ENCODE measurements at regions not wholly inside any gene's neighbourhood (a gene's known extent, or its start where the extent isn't known, plus 50 kb on each side); places are given as distances from the start of the nearest gene placed in this dataset.

- peak; percentile 55 for ATAC-seq
- TF ChIP-seq ZNF70 (CRISPR knock-in tag; IDR thresholded peaks at IDR 0.05) (no peak), PPARA (CRISPR knock-in tag; IDR thresholded peaks at IDR 0.05; ENCODE audit: borderline replicate concordance) (no peak), OSR1 (CRISPR knock-in tag; IDR thresholded peaks at IDR 0.05) (no peak), ZNF565 (CRISPR knock-in tag; conservative IDR thresholded peaks at IDR 0.05; ENCODE audit: low read depth) (no peak), ISL1 (CRISPR knock-in tag; IDR thresholded peaks at IDR 0.05) (peak; percentile 50), ARNTL (CRISPR knock-in tag; IDR thresholded peaks at IDR 0.05; ENCODE audit: borderline replicate concordance, low read depth) (no peak), TCF4 (CRISPR knock-in tag; IDR thresholded peaks at IDR 0.05; ENCODE audit: borderline replicate concordance) (no peak), ZFP3 (CRISPR knock-in tag; IDR thresholded peaks at IDR 0.05) (no peak)
Observed at GRCh38 chr17:33390479-33391176, 97.5 kb upstream of the ASIC2 start.

GRCh38 chr17:33396818-33397217 is 103.7 kb upstream of the ASIC2 start:
- TF ChIP-seq GLIS3 (CRISPR knock-in tag; IDR thresholded peaks at IDR 0.05) (no peak), SNAI2 (CRISPR knock-in tag; IDR thresholded peaks at IDR 0.05) (no peak), CSRNP3 (CRISPR knock-in tag; IDR thresholded peaks at IDR 0.05) (no peak), ARNTL (CRISPR knock-in tag; IDR thresholded peaks at IDR 0.05; ENCODE audit: borderline replicate concordance, low read depth) (no peak)
- ATAC-seq: no peak

GRCh38 chr17:33398386-33398785 is 105.3 kb upstream of the ASIC2 start:
- no peak for TF ChIP-seq CSDC2 (CRISPR knock-in tag; IDR thresholded peaks at IDR 0.05)
- no peak for TF ChIP-seq RARB (CRISPR knock-in tag; IDR thresholded peaks at IDR 0.05)
- no peak for TF ChIP-seq BACH2 (CRISPR knock-in tag; IDR thresholded peaks at IDR 0.05; ENCODE audit: borderline replicate concordance)
- TF ChIP-seq TOX (CRISPR knock-in tag; IDR thresholded peaks at IDR 0.05; ENCODE audit: borderline replicate concordance): no peak
- no peak for TF ChIP-seq ZNF8 (CRISPR knock-in tag; IDR thresholded peaks at IDR 0.05)
- TF ChIP-seq PATZ1 (CRISPR knock-in tag; IDR thresholded peaks at IDR 0.05; ENCODE audit: borderline replicate concordance): no peak
- no peak for TF ChIP-seq TCF4 (CRISPR knock-in tag; IDR thresholded peaks at IDR 0.05; ENCODE audit: borderline replicate concordance)
- TF ChIP-seq ESRRG (CRISPR knock-in tag; IDR thresholded peaks at IDR 0.05): no peak
- no peak for TF ChIP-seq ISL1 (CRISPR knock-in tag; IDR thresholded peaks at IDR 0.05)
- no peak for TF ChIP-seq OSR1 (CRISPR knock-in tag; IDR thresholded peaks at IDR 0.05)
- no peak for TF ChIP-seq CREB5 (CRISPR knock-in tag; IDR thresholded peaks at IDR 0.05; ENCODE audit: low read depth)
- TF ChIP-seq POU6F1 (CRISPR knock-in tag; IDR thresholded peaks at IDR 0.05; ENCODE audit: borderline replicate concordance, low read depth): no peak
- ATAC-seq: no peak

- no peak for ATAC-seq
- TF ChIP-seq OSR1 (CRISPR knock-in tag; IDR thresholded peaks at IDR 0.05) (no peak), ZNF70 (CRISPR knock-in tag; IDR thresholded peaks at IDR 0.05) (no peak), PATZ1 (CRISPR knock-in tag; IDR thresholded peaks at IDR 0.05; ENCODE audit: borderline replicate concordance) (no peak), ZNF565 (CRISPR knock-in tag; conservative IDR thresholded peaks at IDR 0.05; ENCODE audit: low read depth) (no peak), ZFP30 (CRISPR knock-in tag; IDR thresholded peaks at IDR 0.05) (no peak), CREB5 (CRISPR knock-in tag; IDR thresholded peaks at IDR 0.05; ENCODE audit: low read depth) (no peak), PPARA (CRISPR knock-in tag; IDR thresholded peaks at IDR 0.05; ENCODE audit: borderline replicate concordance) (no peak), CSDC2 (CRISPR knock-in tag; IDR thresholded peaks at IDR 0.05) (no peak), CSRNP3 (CRISPR knock-in tag; IDR thresholded peaks at IDR 0.05) (no peak), ISL1 (CRISPR knock-in tag; IDR thresholded peaks at IDR 0.05) (no peak), GLIS3 (CRISPR knock-in tag; IDR thresholded peaks at IDR 0.05) (no peak), POU6F1 (CRISPR knock-in tag; IDR thresholded peaks at IDR 0.05; ENCODE audit: borderline replicate concordance, low read depth) (no peak), ZC3H10 (CRISPR knock-in tag; IDR thresholded peaks at IDR 0.05) (no peak)
Observed at GRCh38 chr17:33401249-33401648, 108.2 kb upstream of the ASIC2 start.
